GM19463 (cell line): ENCODE measurements at regions not wholly inside any gene's neighbourhood (a gene's known extent, or its start where the extent isn't known, plus 50 kb on each side); places are given as distances from the start of the nearest gene placed in this dataset.
"Not testable (repeated sequence)": the region's sequence is repeated elsewhere in the genome, so short reads cannot be mapped to it uniquely, and the experiment has no call there.

Experiments
- ATAC-seq: cut with Tn5 transposase; IDR thresholded peaks from one replicate; pipeline ENCODE4 v1.9.1; 2021; ENCODE audit warnings: mild to moderate bottlenecking, moderate library complexity; ENCODE audit not compliant: unreplicated experiment

DNA sequence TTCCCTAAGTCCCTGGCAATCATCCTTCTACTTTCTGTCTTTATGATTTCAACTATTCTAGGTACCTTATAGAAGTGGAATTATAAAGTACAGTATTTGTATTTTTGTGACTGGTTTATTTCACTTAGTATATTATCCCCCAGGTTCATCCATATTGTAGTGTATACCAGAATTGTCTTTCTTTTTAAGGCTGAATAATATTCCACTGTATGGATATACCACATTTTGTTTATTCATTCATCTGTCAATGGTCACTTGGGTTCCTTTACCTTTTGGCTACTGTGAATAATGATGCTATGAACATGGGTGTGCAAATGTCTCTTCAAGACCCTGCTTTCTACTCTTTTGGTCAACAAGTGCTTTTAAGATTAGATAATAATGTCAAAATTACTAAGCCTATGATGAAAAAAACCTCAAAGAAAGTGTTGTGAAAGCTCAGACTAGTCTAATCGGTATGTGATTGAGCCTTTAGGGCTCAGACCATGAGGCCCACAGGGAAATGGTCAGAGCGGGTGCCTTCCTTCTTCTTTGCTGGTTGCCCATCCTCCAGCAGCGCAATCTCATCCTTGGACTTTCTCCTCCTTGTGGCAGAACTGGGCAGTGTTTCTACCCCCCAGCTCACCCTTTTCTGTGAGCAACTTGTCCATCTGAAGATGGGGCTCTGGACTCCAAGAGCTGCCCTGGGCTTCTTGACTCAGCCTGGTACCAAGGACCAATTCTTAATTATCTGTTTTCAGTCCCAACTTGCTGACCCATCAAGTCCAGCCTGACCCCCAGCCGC, 105.4 kb downstream of the TTC8 start:
- no peak for ATAC-seq

DNA sequence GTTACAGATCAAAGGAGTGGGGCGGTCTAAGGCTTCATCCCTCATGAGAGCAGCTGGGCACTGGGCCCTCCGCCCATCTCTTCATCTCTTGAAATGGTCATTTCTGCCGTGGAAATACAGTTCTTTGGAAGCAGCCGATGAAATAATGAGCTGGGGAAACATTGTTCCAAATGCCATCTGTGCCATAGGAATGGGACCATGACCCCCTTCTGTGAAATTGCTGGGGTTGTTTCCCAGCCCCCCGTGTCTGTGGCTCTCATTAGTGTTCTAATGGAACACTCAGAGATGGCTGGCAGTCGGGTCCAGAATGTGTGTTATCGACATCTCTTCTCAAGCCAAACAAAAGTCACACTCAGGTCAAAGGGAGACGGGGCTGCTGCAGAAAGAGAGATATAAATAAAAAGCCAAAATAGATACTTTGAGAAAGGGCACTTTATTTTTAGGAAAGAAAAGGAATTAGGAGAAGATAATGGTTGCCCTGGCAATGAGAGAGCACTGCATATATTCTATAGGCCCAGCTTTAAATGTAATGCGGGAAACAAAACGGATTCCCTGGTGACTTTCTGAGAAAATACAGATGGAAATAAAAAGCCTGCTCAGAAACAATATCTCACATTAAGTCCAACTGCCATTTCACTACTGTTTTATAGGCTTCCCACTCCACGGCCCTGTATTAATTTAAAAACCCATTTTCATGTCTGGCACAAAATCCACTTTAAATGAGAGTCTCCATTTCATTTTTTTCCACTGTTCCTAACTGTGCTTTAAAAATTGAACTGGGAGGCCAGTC, 107.1 kb downstream of the TTC8 start:
- ATAC-seq: no peak

DNA sequence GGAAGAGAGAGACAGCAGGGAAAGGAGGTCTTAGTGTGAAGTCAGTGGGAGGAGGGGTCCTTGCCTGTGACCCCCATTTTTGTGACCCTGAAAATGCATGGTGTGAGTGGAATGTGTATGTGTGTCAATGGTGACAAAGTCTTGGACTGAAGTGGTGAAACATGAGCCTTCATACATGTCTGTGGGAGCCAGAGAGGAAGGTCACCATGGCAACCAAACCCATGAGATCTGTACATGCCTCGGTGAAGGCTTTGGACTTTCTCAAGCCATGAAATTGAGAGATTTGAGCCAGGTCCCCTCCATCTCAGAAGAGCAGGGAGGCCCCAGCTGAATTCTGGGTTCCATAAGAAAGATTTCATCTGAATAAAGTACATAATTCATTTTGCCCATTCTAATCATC, 108.7 kb downstream of the TTC8 start:
- ATAC-seq: no peak

DNA sequence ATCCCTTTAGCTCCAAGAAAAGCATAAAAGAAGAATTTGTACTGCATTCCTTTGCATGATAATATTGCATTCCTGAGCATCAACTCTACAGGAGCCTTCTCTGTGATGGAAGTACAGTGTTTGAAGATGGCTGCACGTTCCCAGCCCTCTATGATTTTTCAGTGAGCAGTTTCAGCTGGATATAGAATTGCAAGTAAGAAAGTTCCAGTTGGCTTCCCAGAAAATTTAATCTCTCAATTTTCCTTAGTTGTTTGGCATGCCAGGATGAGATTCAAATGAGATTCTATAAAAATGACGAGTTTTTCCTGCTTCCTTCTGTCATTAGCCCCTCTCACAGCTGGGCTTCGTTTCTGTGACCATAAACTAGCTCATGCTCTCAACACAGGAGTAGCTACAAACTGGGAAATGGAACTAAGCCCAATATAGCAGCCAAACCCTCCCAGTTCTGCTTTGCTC, 109.9 kb downstream of the TTC8 start:
- ATAC-seq: no peak

DNA sequence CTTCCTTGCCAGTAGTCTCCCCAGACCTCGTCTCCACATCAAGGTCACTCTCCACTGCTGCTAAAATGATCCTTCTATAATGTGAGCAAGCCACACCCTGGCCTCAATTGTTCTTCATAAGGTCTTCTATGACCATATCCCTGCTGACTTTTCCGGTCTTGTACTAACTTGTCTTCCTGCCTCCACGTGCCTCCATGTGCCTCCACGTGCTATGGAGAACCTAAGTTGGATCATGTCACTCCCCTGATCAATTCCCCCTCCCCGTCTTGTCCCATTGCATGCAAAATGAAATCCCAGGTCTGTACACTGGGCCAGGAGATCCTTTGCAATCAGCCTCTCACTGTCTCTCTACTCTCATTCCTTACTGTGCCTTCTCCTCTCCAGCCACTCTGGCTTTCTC, 110.6 kb downstream of the TTC8 start:
- no peak for ATAC-seq

DNA sequence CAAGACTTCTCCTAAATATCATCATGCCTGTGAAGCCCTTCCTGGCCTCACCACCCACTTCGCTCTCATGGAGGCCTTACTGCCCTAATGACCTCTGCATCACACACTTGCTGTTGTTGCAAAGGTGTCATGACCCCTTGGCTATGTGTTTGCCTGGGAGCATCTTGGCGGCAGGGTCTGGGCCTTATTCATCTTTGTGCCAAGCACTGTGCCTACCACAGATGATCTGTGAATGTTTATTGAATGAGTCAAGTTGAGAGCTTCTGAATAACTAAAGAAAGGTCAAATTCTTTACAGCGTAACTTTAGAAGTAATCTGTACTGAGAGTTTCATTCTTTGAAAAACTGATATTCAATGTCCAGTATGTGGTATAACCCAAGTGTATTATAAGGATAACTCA, 113.3 kb downstream of the TTC8 start:
- ATAC-seq: no peak

DNA sequence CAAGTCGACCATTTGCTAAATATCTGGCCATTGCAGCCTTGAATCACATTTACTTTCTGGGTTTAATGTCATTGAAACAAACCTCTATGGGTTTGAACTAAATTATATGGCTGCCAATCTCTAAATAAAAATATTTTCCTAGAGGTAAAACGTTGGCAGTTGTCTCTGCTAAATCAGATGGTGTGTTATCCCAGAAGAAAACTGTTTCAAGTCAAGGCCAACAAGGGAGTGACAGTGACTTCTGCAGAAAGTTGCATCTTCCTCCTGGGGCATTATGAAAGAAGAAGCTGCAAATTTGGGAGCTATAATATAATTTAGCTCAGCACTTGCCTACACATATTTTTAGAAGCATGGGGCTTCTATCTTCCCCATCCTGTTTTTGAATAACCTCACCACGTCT, 116.2 kb downstream of the TTC8 start:
- ATAC-seq: no peak

DNA sequence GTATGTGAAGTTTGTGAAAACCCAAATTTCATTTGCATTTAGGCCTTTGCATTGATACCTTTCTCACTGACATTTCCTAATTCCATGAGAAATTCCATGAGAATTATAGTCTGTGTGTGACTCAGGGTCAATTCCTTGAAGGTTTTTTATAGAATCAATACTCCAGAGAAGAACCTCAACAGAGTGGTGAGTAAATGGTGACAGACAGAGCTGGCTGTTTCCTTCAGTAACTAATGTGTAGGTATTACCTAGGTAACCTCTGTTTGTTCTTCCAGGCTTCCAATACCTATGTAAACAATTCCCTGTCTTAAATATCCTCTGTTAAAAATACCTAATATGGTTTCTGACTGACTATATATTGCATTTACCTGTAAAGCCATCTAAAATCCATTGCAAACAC, 117.0 kb downstream of the TTC8 start:
- no peak for ATAC-seq

DNA sequence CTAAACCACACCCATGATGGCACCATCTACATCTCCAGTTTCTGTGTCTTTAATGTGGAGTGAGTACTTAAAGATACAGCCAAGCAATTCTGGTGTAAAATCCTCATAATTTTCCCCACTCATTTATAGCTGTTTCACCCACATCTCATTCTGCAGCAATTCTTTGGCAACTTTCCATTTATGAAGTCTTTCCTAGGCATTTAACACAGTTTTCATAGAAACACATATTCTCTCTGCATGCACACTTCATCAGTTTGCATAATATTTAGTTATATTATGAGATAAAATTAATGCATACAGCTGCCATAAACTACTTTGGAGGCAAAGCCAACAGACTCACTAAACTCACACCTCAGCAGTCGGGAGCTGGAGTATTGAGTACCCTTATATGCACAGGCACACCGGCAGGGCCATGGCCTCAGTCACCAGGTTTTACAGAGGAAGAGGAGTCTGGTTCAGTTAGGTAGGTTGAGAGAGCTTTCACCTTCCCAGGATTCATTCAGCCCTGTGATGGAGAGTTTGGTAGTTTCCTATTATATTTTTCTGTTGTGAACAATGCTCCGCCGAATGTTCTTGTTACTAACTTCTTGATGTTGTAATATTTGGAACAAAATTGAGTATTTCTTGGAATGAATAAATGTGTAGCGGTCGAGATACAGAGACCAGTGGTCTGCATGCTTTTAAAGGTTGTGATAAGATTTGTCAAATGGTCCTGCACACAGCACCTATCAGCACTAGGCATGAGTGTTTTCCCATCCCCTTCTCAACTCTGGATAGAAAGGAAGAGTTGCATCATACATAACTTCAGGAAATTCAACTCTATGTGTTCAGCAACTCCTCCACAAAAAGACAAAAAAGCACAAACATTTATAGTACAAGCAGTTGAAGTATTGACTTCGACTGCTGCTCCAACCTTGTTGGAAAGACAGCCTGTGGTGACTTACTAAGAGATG, 123.5 kb downstream of the TTC8 start:
- ATAC-seq: no peak

DNA sequence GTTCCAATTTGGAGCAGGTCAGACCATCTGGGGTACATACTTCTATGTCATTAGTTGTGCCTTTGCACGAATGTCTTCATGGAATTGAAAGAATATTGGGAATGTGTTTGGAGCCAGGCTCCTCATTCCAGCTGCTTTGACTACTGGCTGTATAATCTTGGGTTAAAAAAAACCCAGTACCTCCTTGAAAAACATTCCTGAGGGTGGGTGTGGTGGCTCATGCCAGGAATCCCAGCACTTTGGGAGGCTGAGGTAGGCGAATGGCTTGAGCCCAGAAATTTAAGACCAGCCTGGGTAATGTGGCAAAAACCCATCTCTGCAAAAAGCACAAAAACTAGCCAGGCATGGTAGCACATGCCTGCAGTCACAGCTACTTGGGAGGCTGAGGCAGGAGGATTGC, 125.6 kb downstream of the TTC8 start:
- ATAC-seq: no peak

DNA sequence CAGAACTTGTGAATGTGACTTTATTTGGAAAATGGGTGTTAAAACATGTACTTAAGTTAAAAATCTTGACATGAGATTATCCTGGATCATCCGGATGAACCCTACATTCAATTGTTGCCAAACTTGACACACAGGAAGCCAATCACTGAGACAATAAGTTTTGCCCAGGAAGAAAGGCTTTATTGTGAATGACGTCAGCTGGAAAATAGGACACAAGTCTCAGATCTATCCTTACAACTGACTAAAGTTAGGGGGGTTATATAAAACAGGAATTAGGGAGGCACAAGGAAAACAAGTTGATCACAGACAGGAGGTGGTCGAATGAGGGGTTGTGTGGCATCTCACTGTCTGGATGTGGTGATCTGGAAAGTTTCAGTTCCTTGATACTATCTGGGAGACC, 126.9 kb downstream of the TTC8 start:
- no peak for ATAC-seq

DNA sequence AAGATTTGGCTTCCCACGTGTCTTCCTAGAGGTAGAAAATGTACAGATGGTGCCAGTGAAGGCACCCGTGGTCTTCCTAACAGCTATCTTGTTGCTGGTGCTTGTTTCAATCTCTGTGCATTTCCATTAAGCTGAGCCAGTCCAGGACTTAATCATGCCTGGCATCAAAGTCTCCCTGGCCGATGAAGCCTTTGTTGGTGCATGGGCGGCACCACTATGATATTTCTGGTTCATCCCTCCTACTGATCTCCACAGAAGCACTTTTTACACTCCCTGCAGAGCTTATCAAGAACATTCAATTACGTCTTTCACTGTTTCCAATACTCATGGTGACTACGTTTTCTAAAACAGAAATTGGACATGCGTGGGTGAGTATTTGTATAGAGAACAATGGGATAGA, 128.4 kb downstream of the TTC8 start:
- no peak for ATAC-seq

DNA sequence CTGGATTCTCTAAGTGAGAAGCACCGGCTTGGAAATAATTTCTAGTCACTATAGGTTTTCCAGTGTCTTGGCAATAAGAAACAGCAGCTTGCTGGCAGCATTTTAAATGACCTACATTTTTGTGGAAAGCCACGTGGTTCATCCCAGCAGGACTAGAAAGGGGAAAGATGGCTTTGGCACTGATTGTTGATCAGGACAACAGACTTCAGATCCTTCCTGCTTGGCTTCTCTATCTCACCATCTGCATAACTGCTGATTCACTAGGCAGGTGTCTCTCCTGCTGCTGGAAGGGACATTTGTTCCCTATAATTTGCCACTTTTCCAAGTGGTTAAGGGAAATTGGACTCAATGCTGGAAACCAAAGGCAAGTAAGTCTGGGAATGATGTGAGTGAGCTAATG, 131.0 kb downstream of the TTC8 start:
- ATAC-seq: no peak

DNA sequence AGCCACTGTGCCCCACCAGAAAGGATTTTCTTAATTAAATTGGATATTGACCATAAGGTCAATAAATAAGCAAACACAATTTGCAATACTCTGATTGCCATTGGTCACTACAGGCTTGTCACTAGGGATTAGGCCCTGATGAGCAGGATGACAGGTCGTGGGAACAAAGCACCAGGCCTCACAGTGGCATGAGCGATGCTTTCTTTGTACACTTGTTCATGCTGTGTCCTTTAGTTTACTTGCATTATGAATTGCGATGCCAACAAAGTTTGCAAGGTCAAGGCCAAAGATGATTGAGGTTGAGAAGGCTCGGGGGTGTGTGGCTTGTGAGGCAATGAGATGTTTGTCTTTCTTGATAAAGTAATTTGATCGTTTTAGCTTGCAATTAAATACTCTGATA, 136.0 kb downstream of the TTC8 start:
- no peak for ATAC-seq

DNA sequence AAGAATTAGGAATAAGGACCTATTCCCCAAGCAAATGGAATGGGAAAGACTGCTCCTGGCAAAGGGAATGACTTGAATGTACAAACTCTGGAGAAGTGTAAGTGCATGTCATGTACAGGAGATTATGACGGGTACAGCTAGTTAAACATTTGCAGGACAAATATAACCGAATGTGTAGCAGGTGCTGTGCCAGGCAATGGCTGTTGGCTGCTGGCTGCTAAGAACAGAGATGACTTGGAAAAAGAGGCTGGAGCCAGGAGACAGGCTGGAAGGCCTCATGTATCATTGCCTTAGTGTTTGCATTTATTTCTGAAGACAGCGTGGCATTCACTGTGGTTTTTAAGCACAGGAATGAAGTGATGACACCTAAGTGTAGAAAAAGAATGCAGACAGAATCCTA, 136.8 kb downstream of the TTC8 start:
- ATAC-seq: no peak

DNA sequence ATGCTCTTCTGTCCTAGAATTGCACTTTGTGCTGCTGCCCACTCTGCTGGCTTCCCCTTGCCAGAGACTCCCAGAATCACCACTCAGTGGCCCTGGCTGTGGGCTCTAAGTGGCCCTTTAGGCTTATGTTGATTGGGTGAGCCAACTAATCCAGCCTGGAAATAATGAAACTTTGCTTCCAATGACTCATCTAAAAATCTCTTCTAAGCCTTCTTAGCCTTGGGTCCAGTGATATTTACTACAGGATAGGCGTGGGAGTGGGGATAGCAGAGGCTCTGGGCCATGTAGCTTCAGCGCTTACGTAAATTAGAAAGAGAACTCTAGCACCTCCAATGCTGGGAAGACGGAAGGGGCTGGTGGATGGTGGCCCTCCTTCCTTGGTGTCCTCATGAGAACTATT, 137.9 kb downstream of the TTC8 start:
- no peak for ATAC-seq

DNA sequence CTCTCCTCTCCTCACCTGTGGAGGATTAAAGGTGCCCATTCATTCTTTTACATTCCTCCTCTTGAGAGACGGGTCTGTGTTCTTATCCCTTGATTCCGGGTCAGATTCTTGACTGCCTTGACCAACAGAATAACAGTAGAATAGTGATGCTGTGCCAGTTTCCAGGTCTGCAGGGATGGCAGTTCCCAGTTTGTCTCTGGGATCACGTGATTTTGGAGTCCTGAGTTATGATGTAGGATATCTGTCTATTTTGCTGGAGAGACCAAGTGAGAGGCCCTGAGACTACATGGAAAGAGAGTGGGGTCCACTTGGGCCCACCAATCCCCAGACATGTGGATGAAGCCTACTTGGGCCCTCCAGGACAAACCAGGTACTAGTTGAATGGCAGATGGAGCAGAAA, 142.8 kb downstream of the TTC8 start:
- ATAC-seq: no peak

DNA sequence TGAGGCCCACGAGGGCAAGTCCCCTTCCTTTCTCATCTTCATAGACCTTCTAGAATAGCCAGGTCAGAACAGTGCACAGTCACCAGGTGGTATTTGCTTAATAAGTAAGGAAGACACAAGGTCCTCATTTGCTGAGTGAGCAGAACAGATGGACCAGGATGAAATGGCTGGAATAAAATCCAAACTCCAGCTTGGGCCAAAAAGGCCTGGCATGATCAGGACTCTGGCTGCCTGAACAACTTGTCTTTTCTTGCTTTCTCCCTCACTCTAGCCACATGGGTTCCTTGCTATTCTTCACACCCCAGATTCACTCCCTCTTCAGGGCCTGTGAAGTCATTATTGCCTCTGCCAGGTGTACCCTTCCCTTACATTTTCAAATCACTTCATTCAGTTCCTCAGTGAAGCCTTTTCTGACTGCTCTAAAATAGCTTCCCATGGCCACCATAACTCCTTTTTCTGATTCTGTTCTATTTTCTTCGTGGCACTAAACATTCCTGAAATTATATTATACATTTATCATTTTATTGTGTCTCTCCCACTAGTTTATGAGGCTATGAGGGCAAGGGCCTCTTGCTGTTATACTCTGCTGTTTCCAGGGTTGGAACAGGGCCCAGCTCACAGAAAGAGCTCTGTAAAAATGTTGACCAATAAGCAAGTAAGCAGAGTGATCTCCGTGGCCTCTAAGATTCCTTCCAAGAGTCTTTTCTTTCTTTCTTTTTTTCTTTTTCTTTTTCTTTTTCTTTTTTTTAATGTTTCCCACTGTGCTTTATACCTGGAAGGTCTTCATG, 150.8 kb downstream of the TTC8 start:
- ATAC-seq: no peak

DNA sequence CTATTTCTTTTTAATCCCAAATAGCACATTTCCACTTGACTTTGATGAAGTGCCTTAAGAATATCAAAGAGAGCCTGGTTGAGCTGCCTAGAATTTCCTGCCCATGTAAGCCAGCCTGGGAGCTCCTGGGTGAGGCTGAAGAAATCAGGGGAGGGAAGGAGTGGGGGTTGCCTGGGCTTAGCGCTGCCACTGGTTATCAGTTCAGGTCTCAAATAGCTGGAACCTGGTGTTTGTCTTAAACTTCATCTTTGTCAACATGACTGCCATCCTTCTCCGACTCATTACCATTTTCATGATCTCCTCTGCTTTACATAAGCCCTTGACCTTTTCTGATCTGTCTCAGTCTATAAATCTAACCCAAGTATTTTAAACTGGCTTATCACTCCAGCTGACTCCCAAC, 151.5 kb downstream of the TTC8 start:
- no peak for ATAC-seq

DNA sequence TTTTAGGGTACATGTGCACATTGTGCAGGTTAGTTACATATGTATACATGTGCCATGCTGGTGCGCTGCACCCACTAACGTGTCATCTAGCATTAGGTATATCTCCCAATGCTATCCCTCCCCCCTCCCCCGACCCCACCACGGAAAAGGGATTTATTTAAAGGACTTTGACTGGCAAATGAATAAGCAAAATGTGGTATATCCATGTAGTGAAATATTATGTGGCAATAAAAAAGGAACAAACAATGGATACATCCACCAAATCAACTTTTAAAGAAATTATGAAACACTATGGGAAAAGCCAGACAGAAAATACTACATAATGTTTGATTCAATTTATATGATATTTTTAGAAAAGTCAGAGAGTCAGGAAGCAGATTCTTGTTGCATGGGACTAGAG, 156.5 kb downstream of the TTC8 start:
- ATAC-seq: not testable (repeated sequence)

DNA sequence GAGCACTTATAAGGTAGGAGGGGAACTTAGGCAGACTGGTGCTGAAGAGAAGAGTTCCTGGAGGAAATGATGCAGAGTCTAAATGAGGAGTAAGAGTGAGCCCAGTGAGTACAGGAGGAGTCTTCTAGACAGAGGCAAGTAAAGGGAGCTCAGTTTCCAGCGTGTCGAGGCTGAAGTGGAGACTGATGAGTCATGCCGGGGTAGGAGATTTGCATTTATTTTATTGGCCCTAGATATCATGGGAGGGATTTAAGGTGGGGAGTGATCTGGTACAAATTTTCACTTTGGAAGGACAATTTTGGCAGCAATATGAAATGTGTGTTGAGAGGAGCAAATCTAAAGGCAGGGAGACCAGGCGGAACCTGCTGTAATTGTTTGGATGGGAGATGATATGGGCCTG, 157.5 kb downstream of the TTC8 start:
- no peak for ATAC-seq
